GM21619 (cell line): ENCODE measurements at regions not wholly inside any gene's neighbourhood (a gene's known extent, or its start where the extent isn't known, plus 50 kb on each side); places are given as distances from the start of the nearest gene placed in this dataset.
A peak's percentile ranks its signal among the peaks of the same experiment; 100 is the strongest.

ENCODE experiments used
- ATAC-seq: cut with Tn5 transposase; IDR thresholded peaks from one replicate; pipeline ENCODE4 v1.9.1; 2021; ENCODE audit not compliant: unreplicated experiment

DNA sequence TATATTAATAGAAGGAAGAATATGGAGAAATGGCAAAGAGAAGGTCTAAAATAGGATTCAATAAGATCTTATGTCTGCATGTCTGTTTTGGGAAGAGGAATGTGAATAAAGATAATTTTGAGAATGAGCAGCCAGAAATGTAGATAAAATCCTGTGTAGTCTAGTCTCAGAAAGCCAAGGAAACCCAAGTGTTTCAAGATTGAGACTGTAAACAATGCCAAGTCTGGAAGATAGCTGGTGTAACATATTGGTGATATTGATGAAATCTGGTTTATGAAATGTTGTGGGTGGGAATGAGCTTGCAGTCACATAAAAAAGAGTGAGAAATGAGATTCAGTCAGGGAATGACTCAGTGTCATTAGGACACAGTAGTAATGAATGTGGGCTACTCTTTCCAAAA is 1180.3 kb upstream of the PCDH20 start:
- ATAC-seq = no peak

DNA sequence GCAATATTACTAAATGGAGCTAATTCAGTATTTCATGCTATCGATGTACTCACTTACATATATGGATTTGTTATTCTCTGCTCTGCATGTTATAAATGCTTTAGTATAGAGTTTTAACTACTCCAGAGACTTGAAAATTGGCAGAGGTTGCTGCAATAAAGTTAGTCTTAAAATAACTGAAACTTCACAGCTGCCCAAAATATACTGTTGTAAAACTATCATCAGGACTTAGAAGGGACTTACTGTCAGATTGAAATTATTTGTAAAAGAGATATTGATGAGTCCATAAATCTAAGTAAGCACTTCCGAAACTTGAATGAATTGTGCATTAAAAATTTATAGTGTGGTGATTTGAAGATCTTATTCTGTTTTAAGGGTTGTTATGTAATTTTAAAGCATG is 1178.2 kb upstream of the PCDH20 start:
- ATAC-seq = no peak

DNA sequence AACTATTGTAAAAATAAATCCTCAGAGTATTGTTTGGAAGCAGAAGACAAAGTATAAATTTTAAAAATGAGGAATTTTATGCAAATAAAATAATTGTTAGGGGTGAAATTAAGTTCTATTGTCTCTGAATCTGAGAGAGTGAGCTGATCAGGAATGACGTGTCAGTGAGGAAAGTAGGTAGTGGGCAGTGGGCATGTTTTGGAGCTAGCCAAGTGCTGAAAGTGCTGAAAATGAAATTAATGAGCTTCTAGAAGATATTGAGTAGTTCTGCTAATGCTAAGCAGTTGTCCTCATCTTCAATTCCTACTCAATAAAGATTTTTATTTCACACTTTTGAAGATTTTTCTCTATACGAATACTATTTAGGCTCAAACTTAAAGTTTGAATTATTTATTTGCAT is 1167.8 kb upstream of the PCDH20 start:
- ATAC-seq = no peak

DNA sequence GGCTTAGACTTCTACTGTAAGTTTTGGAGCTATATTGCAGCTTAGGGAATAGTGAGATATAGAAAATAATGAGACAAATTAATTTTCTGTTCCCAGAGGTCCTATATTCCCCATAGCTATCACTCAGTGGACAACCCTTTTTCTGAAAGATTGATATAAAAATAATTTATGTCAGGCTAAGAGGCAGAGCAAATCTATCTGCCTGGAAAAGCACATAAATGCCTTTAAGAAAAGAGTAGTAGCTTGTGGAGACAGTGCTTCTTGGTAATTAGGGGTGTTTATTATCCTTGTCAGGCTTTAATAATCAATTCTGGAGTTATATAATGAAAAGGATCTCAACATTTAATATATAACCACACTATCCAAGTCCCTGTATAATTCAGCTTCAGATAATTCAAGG is 1162.8 kb upstream of the PCDH20 start:
- ATAC-seq = no peak

DNA sequence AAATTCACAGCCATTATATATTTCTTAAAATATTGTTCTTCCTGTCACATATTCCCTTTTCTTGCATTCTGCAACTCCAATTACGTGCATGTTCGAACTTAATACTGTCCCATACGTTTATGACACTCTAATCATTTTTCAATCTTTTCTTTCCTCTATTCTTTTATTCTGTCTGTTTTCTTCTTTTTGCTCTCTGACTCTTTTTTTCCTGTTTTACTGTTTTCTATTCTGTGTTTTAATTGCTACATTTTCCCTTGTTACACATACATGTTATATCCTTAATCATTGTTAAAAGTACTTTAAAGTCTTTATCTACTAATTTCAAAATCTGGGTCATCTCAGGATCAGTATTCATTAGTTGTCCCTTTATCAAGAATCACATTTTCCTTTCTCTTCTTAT is 1149.1 kb upstream of the PCDH20 start:
- ATAC-seq = no peak

DNA sequence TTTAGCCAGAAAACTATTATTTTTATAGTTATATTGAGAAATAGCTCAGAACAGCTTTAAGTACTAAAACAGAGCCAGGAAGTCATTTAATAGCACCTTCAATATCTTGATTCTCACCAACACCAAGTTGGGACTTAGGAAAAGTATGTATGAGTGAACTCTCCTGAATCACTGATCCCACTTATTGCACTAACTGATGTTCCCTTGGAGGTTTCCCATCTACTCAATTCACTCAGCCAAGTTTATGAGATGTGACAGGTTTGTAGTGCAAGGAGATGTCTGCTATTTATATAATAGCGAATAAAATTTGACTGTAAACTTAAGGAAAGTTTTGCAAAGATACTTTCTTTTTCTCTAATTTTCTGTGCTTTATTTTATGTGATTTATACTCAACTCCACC is 1147.6 kb upstream of the PCDH20 start:
- no peak for ATAC-seq

DNA sequence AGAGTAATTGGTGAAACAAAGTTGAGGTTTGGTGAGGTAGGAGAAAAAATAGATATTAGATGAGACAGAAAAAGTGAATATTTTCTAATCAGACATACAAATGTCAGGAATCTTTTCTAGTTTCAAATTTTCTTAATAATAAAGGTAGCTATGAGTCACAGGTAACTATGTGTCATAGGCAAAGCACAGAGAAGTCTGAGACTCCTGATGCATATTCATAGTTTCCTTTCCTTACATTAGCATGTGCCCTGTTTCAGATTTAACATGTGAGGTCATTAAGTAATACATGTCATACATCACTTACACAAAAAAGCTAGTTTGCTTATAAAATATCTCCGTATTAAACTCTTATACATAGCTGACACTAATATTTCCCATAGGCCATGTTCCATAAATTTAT is 1141.3 kb upstream of the PCDH20 start:
- no peak for ATAC-seq

DNA sequence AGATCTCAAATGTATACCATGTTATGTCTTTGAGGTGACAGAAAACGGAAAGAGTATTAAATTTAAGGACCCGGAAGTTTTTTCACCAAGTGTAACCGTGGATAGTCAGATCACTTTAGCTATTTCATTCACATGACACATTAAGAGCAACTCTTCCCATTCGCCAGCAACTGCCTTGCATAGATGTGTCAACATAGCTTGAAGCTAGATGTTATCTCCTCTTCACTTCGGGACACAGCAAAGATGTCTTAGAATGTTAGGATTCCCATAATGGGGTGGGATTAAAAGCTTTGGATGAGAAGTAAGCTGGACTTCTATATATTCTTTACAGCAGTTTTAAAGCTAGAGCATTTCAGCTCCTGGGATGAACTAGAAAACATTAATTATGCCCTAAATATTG is 1135.9 kb upstream of the PCDH20 start:
- ATAC-seq = no peak

DNA sequence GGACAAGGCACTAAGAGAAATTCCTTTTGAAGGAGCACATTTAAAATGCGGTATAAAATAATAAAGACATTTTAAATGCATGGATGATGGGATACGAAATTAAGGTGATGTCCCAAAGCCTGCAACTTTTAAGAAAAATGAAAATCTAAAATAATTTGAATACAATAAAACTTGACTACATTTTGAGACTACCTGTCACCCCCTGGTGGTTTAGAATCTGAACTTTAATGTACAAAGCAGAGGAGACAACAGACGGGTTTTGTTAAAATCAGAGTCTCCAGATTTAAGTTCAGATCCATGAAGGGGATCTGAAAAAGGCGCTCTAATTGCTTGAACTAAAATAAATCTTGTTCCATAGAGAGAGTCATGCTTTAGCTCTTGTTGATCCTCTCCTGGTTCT is 1129.3 kb upstream of the PCDH20 start:
- no peak for ATAC-seq

DNA sequence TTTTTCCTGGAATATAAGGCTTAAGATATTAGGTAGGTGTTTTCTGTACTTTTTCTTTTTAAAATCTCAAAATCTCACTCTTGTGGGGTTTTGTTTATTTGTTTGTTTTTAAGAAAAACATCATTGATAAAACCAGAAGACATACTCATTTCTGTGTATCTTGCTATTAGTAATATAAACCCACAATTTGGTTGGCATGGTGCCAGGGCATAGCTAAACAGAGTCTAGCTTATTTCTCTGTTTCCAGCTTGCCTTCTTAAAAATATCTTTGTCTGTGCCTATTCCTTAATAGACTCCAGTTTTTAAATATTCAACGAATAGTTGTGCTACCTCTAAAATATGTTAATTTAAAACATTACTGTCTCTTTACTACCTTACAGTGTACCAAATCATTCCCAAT is 1121.9 kb upstream of the PCDH20 start:
- no peak for ATAC-seq

DNA sequence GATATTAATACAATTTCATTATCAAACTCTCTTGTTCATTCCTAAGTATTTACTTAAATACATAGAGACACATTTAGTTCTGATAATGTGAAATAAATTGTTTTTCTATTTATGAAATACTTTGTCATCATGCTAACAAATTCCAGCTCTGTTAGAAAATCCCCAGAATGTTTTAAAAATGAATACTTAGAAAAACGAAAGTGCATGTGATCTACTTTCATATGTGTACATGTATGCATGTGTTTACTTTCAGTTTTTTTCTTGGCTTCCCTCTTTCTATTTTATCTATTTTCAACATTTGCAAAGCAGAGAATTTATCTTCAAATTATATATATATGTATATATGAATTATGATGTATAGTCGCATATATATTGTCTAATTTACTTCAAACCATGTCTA is 1110.0 kb upstream of the PCDH20 start:
- no peak for ATAC-seq

DNA sequence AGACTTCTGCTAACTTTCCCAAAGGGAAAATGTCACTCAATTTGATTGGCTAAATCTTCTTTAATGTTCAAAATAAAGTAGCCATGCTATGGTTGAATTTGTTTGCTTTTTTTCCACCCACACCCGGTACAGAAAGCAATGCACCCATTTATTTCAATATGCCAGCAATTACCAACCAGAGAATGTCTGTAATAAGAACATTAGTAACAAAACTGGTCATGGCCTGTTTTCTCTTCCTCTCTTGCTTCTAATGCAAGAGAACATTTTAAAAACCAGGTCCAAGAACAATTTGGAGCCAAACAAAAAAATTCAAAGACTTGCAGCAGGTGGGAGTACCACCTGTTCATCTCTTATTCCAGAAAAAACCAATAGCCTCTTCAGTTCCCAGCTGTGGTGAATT is 1108.8 kb upstream of the PCDH20 start:
- peak; percentile 29 for ATAC-seq

DNA sequence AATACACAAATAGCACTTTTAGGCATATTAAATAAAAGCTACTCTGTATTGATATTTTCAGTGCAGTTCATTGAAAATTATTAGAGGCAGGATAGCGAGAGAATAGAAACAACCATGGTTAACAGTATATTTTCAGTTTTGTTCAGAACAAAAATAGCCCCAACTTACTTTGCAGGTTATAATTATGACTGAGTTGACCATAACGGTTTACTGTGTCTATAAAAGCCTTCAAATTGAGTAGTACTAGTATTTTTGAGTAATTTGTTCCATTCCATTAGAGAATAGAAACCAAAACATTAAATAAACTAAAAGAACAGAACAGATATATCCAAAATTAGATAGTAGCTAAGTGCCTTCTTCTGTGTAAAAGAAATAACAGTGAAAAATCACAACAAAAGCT is 1108.4 kb upstream of the PCDH20 start:
- ATAC-seq = peak; percentile 85

DNA sequence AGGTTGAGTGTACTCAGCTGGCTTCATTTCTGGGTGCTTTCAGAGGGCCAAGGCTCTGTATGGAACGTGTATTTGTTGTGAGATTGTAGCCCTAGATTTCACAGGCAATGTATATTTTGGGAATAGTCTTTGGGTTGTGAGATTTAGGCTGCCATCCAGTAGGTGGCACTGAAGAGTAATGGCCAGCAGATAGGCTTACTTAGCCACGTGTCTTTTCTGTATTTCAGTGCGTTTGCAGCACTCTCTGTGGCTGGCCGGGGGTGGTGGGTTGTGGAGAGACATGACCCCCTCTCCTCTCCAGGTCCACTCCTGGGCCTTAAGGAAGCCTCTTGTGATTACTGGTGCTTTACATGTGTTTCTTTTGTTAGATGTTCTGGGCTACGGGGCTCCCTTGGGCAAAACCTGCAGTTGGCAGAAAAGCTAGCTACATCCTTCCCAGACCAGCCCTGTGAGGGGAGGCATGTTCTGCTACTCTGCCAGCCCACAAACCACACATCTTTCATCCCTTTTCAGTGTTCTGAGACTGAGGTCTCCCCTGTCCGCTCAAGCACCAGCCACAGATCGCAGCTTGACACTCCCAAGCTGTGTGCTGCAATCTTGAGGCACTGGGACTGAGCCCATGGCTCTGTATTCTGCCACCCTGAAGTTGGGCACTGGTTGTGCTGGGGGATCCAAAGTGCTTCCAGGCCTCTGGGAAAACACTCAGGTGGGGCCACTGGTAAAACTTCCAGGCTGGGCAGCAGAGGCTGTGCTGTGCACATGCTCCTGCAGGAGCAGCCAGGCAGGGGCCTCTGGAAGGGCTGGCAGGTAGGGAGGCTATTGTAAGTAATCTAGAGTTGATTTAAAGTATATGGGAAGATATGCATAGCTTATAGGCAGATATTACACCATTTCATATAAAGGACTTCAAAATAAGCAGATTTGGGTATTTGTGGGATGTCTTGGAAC is 1096.8 kb upstream of the PCDH20 start:
- peak; percentile 94 for ATAC-seq

DNA sequence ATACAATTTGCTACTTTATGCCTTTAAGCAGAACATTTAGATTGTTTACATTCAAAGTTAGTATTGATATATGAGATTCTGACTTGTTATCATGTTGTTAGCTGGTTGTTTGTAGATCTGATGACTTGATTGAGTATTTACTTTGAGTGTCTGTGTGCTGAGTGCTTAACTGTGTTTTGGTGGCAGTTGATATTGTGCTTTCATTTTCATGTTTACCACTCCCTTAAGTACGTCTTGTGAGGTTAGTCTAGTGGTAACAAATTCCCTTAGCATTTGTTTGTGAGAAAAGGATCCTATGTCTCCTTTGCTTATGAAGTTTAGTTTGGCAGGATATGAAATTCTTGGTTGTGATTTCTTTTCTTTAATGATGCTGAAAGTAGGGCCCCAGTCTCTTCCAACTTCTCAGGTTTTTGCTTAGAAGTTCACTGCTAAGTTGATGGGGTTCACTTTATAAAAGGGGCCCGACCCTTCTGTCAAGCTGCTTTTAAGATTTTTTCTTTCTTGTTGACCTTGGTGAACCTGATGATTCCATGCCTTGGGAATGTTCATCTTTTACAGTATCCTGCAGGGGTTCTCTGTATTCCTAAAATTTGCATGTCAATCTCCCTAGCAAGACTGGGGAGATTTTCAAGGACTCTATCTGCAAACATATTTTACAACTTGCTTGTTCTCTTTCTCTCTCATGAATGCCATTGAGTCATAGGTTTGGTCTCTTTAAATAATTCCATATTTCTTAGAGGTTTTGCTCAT is 1095.4 kb upstream of the PCDH20 start:
- no peak for ATAC-seq

DNA sequence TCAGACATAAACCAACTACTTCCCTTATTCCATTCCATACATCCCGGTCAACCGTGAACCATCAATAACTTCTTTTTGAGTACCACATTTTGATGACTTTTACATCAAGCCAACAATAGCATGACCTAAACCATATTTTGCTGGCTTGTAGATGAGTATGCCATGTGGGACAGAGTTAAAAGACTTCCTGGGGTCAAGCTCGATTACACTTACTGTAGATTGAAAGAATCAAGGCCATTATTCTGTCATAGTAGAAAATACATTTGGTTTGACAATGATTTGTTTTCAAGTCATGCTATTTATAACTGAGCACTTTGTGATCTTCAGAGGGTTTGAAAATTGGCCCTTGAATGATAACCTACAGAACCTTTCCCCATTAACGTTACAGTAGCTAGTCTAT is 1086.9 kb upstream of the PCDH20 start:
- no peak for ATAC-seq

DNA sequence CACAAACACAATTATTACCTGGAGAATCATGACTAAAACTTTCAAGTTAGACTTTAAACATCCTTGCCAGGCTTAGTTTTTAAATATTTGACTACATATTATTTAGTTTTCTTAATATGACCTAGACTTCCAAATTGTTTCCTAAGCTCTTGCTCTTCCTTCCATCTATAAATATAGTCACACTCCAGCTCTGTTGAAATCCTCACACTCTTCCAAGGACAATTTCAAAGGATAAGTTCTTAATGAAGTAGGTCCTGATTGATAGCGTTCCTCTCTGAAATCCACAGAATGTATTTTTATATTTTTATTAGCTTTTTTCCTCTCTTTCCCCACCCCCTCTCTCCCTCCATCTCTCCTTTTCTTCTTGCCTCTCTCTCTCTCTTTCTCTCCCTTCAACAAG is 1074.1 kb upstream of the PCDH20 start:
- no peak for ATAC-seq

DNA sequence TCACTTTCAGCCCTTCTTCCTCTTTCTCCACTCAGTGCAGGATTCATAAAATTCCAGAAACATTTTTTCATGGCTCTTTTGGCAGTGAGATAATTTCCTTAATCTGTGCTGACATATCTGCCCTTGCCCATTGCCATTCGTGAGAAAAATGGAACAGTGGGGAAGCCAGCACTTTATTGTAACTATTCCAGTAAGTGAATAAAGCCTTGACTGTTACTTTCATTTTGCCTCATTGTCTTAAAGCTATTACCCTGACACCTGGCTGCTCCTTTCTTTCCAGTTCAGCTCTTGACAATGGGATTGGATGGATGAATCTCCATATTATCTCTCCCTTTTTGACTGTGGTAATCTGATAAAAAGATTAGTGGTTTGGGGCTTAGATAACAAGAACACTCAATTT is 1068.1 kb upstream of the PCDH20 start:
- no peak for ATAC-seq

DNA sequence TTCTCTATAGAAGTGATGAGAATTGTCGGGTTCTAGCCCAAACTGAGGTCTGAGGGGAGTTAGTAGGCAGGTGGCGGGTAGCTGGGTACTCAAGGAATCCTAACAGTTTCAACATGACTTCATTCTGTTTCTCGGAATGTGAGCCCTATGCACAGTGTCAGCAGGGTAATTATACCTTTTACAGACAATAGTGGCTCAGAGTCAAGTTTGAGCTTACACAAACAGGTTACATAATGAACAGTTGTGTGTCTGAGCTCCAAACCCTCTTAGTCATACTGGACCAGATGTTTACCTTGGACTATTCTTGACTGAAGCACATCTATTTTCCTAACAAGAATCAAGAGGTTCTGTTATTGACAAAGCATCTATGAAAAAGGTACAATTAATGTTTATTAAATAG is 1066.7 kb upstream of the PCDH20 start:
- no peak for ATAC-seq

DNA sequence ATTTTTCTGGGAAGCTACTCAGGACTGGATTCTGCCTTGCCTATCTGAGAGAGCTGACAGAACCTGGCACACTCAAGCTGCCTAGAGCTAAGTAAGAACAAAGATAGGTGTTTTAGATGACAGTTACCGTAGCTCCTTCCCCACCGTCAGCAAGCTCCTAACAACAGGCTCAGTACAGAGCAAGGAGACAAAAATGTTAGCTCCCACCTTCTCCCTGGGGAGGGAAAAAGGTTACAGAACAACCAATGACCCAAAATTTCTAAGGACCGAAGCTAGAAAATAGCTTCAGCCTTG is 1058.2 kb upstream of the PCDH20 start:
- no peak for ATAC-seq

DNA sequence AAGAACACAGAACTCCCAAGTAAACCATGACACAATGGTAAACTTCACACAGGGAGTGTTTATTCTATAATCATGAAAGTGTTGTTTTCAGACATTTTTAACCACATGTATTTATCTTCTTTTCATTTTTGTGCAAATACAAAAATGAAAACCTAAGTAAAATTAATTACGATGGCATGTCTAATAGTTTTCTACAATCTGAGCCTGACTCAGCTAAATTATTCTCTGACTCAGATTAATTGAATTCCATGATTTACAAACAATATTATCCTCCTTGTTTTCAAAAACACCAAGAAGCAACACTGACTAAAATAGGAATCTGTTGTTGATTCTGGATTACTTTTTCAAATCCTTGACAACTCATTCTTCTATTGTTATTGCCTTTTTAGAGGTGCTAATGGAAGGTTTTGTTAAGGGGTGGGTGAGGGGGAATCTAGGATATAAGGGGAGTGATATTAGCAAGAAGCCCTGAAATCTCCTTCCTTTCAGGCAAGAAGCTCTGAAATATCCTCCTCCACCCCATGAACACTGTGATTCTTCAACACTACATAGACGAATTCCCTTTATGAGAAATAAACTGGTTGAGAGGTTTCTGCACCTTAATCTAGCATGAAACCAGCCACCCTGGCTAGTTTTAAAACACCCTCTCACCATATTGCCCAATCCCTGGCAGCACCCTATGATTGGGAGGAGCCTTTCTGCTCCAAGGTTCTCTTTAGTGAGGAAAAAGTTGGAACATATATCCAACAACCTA is 1057.7 kb upstream of the PCDH20 start:
- ATAC-seq = no peak

DNA sequence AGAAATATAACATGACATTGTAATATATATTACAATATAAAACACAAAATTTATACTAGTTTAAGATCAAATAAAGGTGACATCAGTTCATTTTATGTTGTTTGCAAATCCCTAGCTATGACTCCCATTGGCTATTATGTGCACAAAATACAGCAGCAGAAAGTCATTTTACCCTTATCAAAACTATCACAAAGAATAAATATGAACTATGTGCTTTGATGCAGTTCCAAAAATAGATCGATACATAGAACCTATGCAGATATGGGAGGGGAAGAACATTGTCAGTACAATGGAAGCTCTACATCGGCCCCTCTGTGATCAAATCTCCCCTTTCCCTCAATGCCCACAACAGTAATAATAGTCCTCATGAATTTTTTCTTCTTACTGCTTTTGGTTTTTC is 1038.1 kb upstream of the PCDH20 start:
- no peak for ATAC-seq
